ENCODE measurements at regions not wholly inside any gene's neighbourhood (a gene's known extent, or its start where the extent isn't known, plus 50 kb on each side); places are given as distances from the start of the nearest gene placed in this dataset.

- H3K36me3 ChIP-seq: no peaks in the 10 kb centered on the region
Observed at GRCh38 chrX:117511379-117511778, 605.2 kb downstream of the KLHL13 start.

GRCh38 chrX:117510453-117510852 lies 606.2 kb downstream of the KLHL13 start:
- DNase-seq (ENCODE audit: low spot score): peak; percentile 41
- no peaks in the 10 kb centered on the region for H3K79me2 ChIP-seq (ENCODE audit: low read depth)
- no peaks in the 10 kb centered on the region for H3K9me3 ChIP-seq (ENCODE audit: low read depth)
- H3K27ac ChIP-seq: no peak overlapping the region
- no peaks in the 10 kb centered on the region for H4K20me1 ChIP-seq (ENCODE audit: low read depth)
- H3K27ac Mint-ChIP-seq: no peak overlapping the region
- no peak overlapping the region for H3K4me3 ChIP-seq
- no peak overlapping the region for H2AFZ ChIP-seq (replicated peaks)
- no peak overlapping the region for H3K4me2 ChIP-seq
- H3K9ac ChIP-seq: no peak overlapping the region
- no peaks in the 10 kb centered on the region for H3K9me3 Mint-ChIP-seq
- H3K4me3 Mint-ChIP-seq: no peak overlapping the region
- H3K27me3 ChIP-seq: no peaks in the 10 kb centered on the region
- H3K4me1 Mint-ChIP-seq: no peaks in the 10 kb centered on the region
- no peaks in the 10 kb centered on the region for H3K36me3 ChIP-seq
- no peaks in the 10 kb centered on the region for H3K4me1 ChIP-seq
- no peaks in the 10 kb centered on the region for H3F3A ChIP-seq (ENCODE audit: low read depth)
- TF ChIP-seq EZH2 (IDR thresholded peaks at IDR 0.05): no peak
- peak; percentile 58 for TF ChIP-seq CTCF (IDR thresholded peaks at IDR 0.05)
- no peak for TF ChIP-seq EZH2phosphoT487 (IDR thresholded peaks at IDR 0.05)
- H3K27me3 Mint-ChIP-seq (ENCODE audit: insufficient read depth, low read depth): no peaks in the 10 kb centered on the region
- no peaks in the 10 kb centered on the region for H3K36me3 Mint-ChIP-seq

More at GRCh38 chrX:117511379-117511778, 605.2 kb downstream of the KLHL13 start:
- H3K27me3 Mint-ChIP-seq (ENCODE audit: insufficient read depth, low read depth): no peaks in the 10 kb centered on the region
- H3K27me3 ChIP-seq: no peaks in the 10 kb centered on the region
- H2AFZ ChIP-seq (replicated peaks): no peak overlapping the region
- H4K20me1 ChIP-seq (ENCODE audit: low read depth): no peaks in the 10 kb centered on the region
- no peaks in the 10 kb centered on the region for H3F3A ChIP-seq (ENCODE audit: low read depth)
- no peaks in the 10 kb centered on the region for H3K9me3 Mint-ChIP-seq
- H3K4me3 Mint-ChIP-seq: no peak overlapping the region
- no peak for DNase-seq (ENCODE audit: low spot score)
- H3K4me1 Mint-ChIP-seq: no peaks in the 10 kb centered on the region
- H3K27ac Mint-ChIP-seq: no peak overlapping the region
- no peak overlapping the region for H3K4me2 ChIP-seq
- no peaks in the 10 kb centered on the region for H3K36me3 Mint-ChIP-seq
- H3K4me1 ChIP-seq: no peaks in the 10 kb centered on the region
- H3K79me2 ChIP-seq (ENCODE audit: low read depth): no peaks in the 10 kb centered on the region
- no peaks in the 10 kb centered on the region for H3K9me3 ChIP-seq (ENCODE audit: low read depth)
- no peak overlapping the region for H3K9ac ChIP-seq
- TF ChIP-seq CTCF (IDR thresholded peaks at IDR 0.05): no peak
- TF ChIP-seq EZH2phosphoT487 (IDR thresholded peaks at IDR 0.05): no peak
- no peak for TF ChIP-seq EZH2 (IDR thresholded peaks at IDR 0.05)
- no peak overlapping the region for H3K4me3 ChIP-seq
- H3K27ac ChIP-seq: no peak overlapping the region

- DNase-seq (ENCODE audit: low spot score): no peak
- H3K4me2 ChIP-seq: no peak overlapping the region
- Mint-ChIP-seq H3K36me3 (no peaks in the 10 kb centered on the region), H3K27me3 (ENCODE audit: insufficient read depth, low read depth) (no peaks in the 10 kb centered on the region), H3K9me3 (no peaks in the 10 kb centered on the region), H3K4me3 (no peak overlapping the region), H3K27ac (no peak overlapping the region), H3K4me1 (no peaks in the 10 kb centered on the region)
- H3K36me3 ChIP-seq: no peaks in the 10 kb centered on the region
- no peak overlapping the region for H2AFZ ChIP-seq (replicated peaks)
- peaks cover under 1% of the 10 kb centered on the region for H3K9me3 ChIP-seq (ENCODE audit: low read depth)
- no peak overlapping the region for H3K27ac ChIP-seq
- H3K79me2 ChIP-seq (ENCODE audit: low read depth): no peaks in the 10 kb centered on the region
- no peaks in the 10 kb centered on the region for H4K20me1 ChIP-seq (ENCODE audit: low read depth)
- H3F3A ChIP-seq (ENCODE audit: low read depth): no peaks in the 10 kb centered on the region
- no peaks in the 10 kb centered on the region for H3K27me3 ChIP-seq
- H3K9ac ChIP-seq: no peak overlapping the region
- TF ChIP-seq EZH2phosphoT487 (IDR thresholded peaks at IDR 0.05) (no peak), EZH2 (IDR thresholded peaks at IDR 0.05) (no peak), CTCF (IDR thresholded peaks at IDR 0.05) (no peak)
- no peak overlapping the region for H3K4me3 ChIP-seq
- H3K4me1 ChIP-seq: no peaks in the 10 kb centered on the region
Observed at GRCh38 chrX:117508021-117508420, 608.6 kb downstream of the KLHL13 start.

Data from neural progenitor cell (in vitro differentiated cells).